NCI-H446 treated with DMSO at 0.1 percent for 48 hours (cell line): ENCODE measurements at regions not wholly inside any gene's neighbourhood (a gene's known extent, or its start where the extent isn't known, plus 50 kb on each side); places are given as distances from the start of the nearest gene placed in this dataset.
"Not testable (repeated sequence)": the region's sequence is repeated elsewhere in the genome, so short reads cannot be mapped to it uniquely, and the experiment has no call there.

Experiments
- DNase-seq: peaks from one replicate; lab custom pipeline; 2025; lab: John Stamatoyannopoulos, UW

DNA sequence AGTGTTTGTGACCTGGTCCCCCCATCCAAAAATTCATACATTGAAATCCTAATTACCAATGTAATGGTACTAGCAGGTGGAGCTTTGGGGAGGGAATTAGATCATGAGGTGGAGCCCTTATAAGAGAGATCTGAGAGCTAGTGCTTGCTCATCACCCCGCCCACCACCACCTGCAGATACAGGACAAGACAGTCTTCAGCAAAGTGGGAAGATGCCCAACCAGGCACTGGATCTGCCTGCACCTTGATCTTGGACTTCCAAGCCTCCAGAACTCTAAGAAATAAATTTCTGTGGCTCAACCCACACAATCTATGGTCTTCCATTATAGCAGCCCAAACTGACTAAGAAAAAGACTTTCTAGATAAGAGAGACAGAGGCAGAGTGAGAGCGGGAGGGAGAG is 343.4 kb downstream of the LRRIQ3 start:
- no peak for DNase-seq

DNA sequence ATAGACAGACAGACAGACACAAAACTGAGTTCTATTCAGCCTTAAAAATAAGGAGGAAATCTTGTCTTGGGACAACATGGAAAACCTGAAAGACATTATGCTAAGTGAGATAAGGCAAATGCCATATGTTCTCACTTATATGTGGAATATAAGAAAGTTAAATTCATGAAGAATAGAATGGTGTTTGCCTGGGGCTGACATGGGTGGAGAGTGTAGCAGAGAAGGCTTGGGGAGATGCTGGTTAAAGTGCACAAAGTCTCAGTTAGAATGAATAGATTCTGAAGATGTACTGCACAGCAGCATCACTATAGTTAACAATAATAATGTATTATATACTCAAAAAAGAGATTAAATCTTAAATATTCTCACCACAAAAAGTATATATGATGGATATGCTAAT is 355.5 kb downstream of the LRRIQ3 start:
- no peak for DNase-seq

DNA sequence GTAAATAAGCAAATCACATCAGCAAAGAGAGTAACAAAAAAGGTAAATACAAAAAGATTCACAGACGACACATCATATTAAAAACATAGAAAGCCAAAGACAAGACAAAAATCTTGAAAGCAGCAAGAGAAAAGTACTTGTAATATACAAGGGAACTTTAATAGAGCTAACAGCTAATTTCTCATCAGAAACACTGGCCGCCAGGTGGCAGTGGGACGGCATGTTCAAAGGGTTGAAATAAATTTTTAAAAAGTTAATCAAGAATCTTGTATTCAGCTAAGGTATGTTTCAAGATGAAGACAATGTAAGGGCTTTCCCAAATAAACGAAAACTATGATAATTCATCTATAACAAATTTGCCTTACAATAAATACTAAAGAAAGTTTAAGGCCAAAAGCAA is 358.1 kb downstream of the LRRIQ3 start:
- no peak for DNase-seq

DNA sequence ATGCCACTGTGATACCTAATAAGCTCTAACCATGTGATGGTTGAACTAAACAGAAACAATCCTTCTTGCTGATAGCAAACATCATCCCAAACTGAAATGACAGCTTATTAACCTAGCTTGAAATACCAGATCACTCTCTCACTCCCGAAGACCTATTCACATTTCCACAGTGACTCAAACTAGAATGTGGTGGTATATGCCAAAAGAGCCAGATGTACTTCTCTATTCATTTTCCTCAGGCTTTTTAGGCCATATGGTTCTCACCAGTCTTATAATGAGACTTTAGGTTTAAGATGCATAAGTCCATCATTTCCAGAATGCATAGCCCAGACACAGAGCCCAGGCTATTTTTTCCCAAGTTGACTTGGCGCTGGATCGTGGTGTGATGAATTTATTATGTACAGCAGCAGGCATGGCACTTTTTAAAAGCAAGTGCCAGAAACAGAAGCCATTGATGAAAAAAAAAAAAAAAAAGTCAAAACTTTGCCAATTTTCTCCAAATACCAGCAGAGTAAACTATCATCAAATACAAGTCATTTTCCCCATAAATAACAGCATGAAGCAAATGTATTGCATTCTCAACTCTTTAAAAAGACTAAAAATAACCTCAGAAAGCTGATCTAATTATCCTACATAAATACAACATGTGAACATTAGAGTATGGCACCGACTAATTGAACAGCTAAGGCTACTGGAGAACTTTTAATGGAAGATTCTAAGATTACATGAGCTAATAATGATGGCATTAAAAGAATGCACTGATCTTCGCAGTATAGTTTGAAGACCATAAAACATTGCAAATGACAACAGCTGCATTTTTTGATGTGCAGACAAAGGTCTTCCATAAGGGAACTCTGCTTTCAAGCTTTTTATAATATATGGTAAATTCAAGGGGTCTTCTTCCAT is 365.4 kb downstream of the LRRIQ3 start:
- DNase-seq: peak; percentile 99

DNA sequence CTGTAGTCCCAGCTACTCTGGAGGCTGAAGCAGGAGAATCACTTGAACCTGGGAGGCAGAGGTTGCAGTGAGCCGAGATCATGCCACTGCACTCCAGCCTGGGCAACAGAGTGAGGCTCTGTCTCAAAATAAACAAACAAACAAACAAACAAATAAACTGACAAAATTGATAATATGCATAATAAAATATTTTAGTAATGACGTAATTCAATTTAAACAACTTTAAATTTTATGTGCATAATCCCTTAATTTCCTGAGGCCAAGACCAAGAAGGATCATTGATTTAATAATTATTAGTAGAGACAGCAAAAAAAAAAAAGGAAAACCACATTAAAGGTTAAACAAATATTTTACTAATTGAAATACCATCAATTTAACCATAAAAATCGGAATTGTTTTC is 370.7 kb downstream of the LRRIQ3 start:
- not testable (repeated sequence) for DNase-seq

DNA sequence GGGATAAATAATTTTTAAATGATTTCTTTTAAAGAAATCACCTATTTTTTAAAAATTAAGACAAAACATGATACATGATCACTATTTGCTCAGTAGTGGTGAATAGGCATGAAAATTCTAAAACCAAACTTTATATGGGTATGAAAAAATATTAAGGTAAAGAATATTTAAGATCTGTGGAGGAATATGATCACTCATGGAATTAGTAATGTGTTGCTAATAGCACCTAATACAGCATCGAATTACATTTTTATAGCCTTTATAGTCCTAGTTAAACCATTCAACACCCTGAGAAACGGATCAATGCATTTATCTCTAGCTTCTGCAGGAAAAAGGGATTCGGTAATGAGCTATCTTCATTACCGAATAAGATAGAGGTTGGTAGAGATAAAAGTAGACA is 373.9 kb downstream of the LRRIQ3 start:
- no peak for DNase-seq

DNA sequence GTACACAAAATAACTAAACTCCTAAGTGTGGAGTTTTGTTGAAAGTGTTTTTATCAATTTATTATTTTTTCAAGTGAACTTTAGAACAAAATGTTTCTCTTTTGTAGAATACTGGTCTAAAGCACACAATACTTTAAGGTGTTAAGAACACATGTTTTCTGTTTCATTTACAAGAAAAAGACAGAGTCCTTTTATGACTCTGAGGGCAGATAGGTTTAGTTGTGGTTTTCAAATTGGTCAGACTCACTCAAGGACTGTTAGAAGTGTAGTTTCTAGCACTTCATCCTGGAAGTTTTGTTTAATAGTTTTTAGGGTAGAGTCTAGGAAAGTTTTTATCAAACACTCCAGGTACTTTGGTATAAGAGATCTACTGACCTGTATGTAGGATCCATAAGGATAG is 376.5 kb downstream of the LRRIQ3 start:
- DNase-seq: no peak

DNA sequence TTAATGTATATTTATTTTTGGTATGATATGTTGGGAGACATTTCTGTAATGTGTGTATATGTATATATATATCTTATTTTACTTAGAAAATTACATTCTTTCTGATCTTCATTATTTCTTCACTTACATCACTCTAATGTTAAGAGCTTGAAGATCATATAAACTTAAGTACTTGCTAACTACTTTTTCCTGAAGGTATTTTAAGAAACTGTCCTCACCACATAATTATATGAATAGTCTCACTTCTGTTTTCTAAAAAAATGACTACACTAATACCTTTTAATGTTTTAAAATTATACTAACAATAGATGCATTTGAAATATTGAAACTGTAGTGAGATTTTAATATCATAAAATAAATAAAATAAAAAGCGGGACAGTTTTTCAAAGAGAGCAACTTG is 377.1 kb downstream of the LRRIQ3 start:
- no peak for DNase-seq

DNA sequence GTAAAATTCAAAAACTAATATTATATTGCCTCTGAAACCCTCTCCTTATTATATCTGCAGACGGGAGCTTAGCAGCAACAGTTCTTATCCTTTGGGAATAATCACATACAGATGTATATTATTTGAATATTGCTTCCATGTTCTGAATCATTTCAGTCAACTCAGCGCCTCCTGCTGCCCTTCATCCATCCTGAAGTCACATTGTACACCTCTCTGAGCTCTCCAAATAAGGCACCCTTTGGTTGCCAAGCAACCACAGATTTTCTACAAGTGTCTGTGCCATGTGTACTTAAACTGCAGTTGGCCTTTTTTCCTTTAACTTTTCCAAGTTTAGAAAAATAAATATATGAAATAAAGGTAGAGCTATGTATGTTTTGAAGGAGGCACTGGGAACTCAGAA is 384.3 kb downstream of the LRRIQ3 start:
- DNase-seq: no peak

DNA sequence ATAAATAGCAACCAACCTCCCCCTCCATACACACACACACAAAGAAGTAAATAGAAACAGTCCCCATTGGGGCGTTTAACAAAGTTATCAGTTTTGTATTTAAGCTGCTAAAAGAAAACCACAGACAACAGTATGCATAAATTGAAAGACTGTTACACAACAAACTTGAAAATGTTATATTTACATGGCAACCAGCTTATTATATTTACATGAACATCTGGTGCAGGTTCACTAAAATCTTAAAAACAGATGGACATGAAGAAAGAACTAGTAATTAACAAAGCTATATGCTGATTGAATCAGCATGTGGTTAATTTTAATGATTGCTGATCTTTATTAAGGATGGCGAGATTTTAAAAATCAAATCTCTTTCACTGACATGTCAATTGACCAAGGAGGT is 384.7 kb downstream of the LRRIQ3 start:
- DNase-seq: no peak

DNA sequence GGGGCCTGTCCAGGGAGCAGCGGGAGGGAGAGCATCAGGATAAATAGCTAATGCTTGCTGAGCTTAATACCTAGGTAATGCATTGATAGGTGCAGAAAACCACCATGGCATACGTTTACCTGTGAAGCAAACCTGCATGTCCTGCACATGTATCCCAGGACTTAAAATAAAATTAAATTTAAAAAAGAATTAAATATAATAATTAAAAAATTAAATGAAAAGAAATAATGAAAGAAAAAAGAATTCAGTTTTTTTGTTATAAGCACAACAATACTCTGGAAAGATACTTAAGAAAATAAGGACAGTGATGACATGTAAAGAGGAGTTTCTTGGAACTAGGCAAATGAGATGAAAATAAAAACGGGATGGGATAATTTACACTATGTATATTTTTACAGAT is 386.2 kb downstream of the LRRIQ3 start:
- no peak for DNase-seq

DNA sequence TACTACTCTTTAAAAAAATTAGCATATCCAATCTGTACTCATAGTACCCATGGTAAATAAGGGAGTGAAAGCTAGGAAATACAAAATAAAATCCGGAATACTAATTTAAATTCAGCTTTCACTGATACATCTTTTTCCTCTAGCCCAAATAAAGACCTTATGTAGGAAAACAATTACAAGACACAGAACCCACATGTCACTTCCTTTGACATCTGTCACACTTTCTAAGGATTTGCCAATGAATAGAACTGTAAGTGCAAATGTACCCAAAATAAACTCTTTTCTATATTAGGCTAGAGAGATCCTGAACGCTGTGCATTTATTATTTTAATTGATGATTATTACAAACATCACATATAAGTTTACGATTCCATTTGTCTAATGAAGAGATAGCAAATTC is 393.0 kb downstream of the LRRIQ3 start:
- no peak for DNase-seq

DNA sequence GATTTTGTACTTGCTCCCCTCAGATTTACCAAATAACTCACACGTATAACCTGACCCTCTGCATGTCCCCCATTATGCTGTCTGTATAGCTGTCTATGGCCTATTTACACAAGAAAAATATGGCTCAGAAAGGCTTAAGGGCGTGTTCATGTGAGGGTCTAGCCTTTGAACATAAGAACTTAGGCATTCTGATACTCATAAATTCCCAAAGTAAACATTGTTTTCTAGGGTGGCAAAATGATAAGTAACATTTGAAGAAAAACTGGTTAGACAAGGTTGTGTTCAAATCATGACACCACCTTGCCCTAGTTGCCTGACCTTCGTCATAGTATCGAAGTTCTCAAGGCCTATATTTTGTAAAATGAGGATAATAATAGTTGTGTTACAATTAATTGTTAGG is 394.6 kb downstream of the LRRIQ3 start:
- no peak for DNase-seq

DNA sequence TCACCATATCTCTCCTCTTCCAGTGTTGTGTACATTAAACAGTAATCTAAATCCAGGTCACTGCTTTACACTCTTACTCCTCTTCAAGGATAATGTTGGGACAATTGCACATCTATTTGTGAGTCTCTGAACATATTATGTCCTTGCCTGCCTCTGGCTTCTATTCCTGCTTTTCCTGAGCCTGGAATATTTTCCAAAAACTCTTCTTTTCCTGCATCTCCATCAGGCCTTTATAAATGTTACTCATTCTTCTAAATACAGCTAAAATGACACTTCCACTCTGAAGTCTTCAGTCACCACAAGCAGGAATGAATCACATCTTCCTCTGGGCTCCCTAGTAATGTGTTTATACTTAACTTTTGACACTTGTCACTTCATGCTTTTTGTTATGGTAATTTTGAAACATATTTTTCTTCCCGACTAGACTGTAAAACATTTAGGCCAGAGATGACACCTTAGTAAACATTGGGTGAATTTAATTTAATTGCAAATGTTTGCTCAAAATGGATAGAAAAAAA is 396.0 kb downstream of the LRRIQ3 start:
- no peak for DNase-seq

DNA sequence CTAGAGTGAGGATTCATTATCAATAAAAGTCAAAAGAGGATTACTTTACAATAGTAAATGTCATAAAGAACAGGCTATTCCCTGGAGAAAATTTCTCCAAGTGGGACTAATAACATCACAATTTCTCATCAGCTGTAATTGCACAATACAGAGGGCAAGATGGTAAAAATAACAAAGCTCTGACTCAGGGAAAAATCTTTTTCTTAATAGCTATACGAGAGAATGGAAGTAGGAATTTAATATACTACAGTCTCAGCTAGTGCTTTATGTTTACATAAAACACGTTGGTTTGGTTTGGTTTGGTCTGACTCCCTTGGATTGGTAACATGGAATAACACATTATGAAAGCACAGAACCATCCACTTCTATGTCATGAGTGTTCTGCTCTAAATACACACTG is 397.6 kb downstream of the LRRIQ3 start:
- no peak for DNase-seq

DNA sequence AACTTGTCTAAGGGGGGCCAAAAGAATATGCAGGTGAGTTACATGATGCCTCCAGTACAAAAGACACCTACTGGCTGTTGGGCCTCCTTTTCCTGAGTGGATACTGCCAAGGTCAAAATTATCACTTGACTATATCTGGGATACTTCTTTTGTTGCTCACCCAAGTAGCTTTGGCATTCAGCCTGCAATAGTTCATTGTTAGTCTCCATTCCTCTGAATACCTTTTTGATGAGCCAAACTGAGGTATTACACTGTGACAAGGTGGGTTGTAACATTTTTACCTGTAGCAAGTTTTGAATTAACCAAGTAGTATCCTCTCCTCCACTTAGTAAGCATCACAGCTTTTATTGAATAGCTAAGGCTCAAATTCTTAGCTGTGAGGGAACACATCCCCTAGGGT is 408.0 kb downstream of the LRRIQ3 start:
- no peak for DNase-seq

DNA sequence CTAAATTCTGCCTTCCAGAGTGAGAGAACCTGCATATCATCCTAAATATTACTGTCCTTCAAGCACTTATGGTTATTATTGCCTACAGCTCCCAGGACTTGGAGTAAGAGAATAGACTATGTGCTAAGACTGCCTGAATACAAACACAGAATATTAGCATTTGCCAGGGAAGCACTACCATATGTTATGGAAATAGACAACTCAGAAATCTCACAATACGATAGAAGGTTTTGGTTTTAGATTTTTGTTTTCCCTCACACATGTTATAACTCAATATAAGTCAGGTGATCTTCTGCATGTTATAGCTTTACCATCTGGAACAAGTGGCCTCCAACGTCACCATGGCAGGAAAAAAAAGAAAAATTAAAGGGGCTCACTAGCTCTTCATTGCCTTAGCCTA is 413.9 kb downstream of the LRRIQ3 start:
- no peak for DNase-seq

DNA sequence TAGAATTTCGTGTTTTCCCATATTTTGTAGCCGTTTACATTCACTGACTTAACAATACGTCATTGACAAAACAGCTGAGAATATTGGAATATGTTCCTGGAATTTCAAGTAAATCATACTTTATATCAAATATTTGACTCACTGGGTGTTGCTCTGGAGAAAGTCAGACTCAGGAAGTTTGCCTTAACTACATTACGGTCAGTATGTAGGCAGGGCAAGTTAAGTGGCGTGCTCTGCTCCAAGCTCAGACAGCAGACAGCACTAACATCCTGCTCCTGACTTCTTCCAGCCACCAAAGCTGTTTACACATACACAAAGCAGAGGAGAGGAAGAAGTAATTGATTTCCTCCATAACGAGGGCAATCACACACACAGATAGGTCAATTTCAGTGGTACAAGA is 414.6 kb downstream of the LRRIQ3 start:
- no peak for DNase-seq

DNA sequence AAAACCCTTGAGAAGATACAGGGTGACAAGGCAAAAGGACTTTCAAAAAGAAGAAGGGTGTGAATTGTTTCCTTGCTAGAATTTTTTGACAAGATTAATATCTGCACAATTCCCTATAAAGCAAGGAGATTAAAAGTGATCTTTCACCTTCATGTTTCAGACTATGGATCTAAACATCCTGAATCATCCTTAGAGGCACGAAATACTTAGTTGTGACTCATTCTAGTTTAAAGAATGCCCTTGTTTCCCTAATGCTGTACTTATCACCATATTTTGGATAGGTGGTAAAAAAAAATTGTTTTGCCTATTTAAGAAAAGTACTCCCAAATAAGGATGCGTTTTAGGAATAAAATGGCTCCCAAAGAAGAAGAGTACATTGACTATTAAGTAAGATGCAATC is 415.1 kb downstream of the LRRIQ3 start:
- no peak for DNase-seq

DNA sequence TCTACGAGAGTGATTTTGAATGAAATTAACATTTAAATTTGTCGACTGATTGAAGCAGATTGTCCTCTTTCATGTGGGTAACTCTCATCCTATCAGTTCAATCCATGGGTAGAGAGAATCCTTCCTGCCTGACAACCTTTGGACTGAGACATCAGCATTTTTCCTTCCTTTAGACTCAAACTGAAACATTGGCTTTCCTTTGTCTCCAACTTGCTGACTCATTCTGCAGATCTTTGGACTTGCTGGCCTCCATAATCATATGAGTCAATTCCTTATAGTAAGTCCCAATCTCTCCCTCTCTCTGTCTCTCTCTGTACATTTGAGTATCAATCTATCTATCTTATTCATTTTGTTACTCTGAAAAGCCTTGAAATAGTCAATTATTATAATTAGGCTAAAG is 416.7 kb downstream of the LRRIQ3 start:
- DNase-seq: no peak

DNA sequence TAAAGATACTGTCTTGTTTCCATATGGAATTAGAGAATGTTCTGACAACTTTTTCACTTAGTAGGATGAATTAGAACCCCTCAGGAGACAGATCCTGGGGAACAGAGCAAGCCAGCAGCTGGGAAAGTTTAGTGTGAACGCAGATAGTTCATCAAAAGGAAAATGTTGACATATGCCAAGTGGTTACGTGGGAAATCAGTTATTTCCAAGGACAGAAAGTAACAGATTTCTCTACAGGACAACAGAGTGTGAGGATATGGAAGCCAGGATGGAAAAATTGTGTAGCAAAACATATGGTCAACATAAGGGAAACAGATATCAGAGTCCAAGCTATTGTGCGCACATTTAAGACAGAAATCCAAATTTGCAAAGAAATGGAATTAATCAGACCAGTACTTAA is 419.5 kb downstream of the LRRIQ3 start:
- no peak for DNase-seq

DNA sequence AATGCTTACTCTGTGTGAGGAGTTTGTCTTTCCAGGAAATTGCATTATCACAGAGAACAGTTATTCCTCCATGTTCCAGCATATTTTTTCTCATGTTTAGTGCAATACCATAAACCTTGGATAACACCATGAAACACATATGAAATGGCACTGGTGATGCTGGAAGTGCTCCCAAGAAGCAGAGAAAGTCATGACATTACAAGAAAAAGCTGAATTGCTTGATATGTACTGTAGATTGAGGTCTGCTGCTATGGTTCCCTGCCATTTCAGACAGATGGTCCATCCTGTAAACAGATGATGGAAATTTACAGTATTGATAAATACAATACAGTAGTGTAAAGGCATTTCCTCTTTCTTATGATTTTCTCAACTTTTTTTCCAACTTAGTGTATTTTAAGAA is 422.1 kb downstream of the LRRIQ3 start:
- no peak for DNase-seq

DNA sequence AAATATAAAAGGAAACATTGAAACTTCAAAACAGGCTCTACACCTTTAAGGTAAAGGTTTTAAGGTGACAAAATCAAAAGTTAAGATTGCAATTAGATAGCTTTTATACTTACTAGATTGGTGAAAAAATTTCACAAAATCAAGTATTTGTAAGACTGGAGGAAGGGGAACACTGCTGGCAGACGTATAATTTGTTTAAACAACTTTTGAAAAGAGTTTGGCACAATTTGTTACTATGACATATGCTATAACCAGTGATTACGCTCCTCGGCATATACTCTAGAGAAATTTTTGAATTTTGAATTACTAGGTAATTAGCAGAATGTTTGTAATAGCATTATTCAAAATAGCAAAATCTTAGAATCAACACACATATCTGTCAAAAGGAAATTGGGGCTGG is 425.0 kb downstream of the LRRIQ3 start:
- DNase-seq: no peak

DNA sequence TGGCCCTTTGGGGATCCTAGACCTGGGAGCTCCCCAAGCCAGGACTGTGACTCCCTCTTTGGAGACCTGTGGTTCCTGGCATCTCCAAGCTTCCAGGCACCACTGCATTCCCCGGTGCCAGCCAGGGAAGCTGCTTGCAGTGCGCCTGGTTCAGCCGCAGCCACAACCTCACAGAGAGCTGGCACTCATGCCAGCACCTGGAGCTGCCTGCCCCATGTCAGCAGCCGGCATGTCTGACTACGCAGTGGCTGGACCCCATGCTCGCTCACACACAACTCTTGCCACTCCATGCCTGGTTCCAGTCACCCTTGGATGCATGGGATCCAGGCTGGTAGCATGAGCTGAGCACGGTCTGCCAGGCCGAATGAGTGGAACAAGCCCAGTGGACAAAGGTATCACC is 426.6 kb downstream of the LRRIQ3 start:
- DNase-seq: no peak
